Sigmoid colon (tissue), 6 donors: ENCODE measurements at regions not wholly inside any gene's neighbourhood (a gene's known extent, or its start where the extent isn't known, plus 50 kb on each side); places are given as distances from the start of the nearest gene placed in this dataset.
A peak's percentile ranks its signal among the peaks of the same experiment; 100 is the strongest.

Source experiments
- DNase-seq: peaks from one replicate; pipeline ENCODE4 v3.0.0-alpha.2; 2019
- H3K27ac ChIP-seq, 4 donors: fragments of 200-600 bp; sonication (generic); one replicate each; pipeline ENCODE4 v1.5.1; 2016 to 2019; ENCODE audit warnings: mild to moderate bottlenecking in 1 of 4
- H3K27me3 ChIP-seq, 3 donors: fragments of 200-600 bp; sonication (generic); one replicate each; pipeline ENCODE4 v1.5.1; 2019; ENCODE audit warnings: mild to moderate bottlenecking in 1 of 3
- H3K36me3 ChIP-seq, 4 donors: fragments of 200-600 bp; sonication (generic); one replicate each; pipeline ENCODE4 v1.5.1; 2016 to 2019
- H3K4me1 ChIP-seq, 4 donors: fragments of 200-600 bp; sonication (generic); one replicate each; pipeline ENCODE4 v1.5.1; 2017 to 2019
- H3K4me3 ChIP-seq, 4 donors: fragments of 200-600 bp; sonication (generic); one replicate each; pipeline ENCODE4 v1.5.1; 2017 to 2019; ENCODE audit warnings: mild to moderate bottlenecking in 2 of 4, moderate library complexity in 1 of 4
- H3K9me3 ChIP-seq, 4 donors: fragments of 200-600 bp in 3 of 4; sonication (generic) in 3 of 4; one replicate each; pipeline versions ENCODE4 v1.5.1 to v1.6.1; 2013 to 2019
- CTCF ChIP-seq, 4 experiments: fragments of 450-650 bp in 3 of 4; fragments of 200-600 bp in 1 of 4; IDR thresholded peaks; one replicate each; pipeline ENCODE4 v1.5.1; 2016 to 2019; ENCODE audit warnings: antibody characterized with exemption in 4 of 4, mild to moderate bottlenecking in 3 of 4, moderate library complexity in 2 of 4
- EP300 ChIP-seq, 4 donors: sonication (generic); formaldehyde crosslinking; IDR thresholded peaks; one replicate each; pipeline ENCODE4 v1.6.1; 2017; ENCODE audit warnings: antibody characterized with exemption in 4 of 4
- POLR2A ChIP-seq, 2 donors: fragments of 450-650 bp; IDR thresholded peaks; one replicate each; pipeline ENCODE4 v1.6.1; 2016; ENCODE audit warnings: antibody characterized with exemption in 2 of 2, mild to moderate bottlenecking in 2 of 2, moderate library complexity in 2 of 2
- POLR2AphosphoS5 ChIP-seq, 4 donors: sonication (generic); formaldehyde crosslinking; IDR thresholded peaks; one replicate each; pipeline ENCODE4 v1.6.1; 2017; ENCODE audit warnings: antibody characterized with exemption in 4 of 4
- WGBS, 2 donors: extraction: QIAGEN DNeasy Blood & Tissue Kit; methylation state at CpG; one replicate each; pipeline ENCODE4 v1.1.7; 2013; 5-methylcytosine and 5-hydroxymethylcytosine counted together
- intact Hi-C: fragments of 100-400 bp; cut with DNase I; formaldehyde crosslinking; loops from one replicate; pipeline ENCODE4 v1.15.1; 2023
- donor health status: healthy with polysubstance abuse.
- donor health status: healthy.

- Histone ChIP-seq H3K27ac (no peak overlapping the region), H3K27me3 (no peaks in the 10 kb centered on the region), H3K9me3 (no peaks in the 10 kb centered on the region), H3K4me3 (no peak overlapping the region), H3K36me3 (no peaks in the 10 kb centered on the region), H3K4me1 (peaks cover 0 to 11% (median 5%) of the 10 kb centered on the region in 4 donors)
- DNase-seq, result no peak
- intact Hi-C loops, result no loop called here
- TF ChIP-seq EP300 (IDR thresholded peaks at IDR 0.05) (no peak), CTCF (IDR thresholded peaks at IDR 0.05) (no peak), POLR2AphosphoS5 (IDR thresholded peaks at IDR 0.05) (no peak), POLR2A (IDR thresholded peaks at IDR 0.05) (no peak)
- 81 to 88% methylated on average over 10 of the region's 10 CpGs for WGBS, 2 donors
Measured at GRCh38 chr5:30878296-30878695, 315.2 kb upstream of the CDH6 start.

- no peak for DNase-seq
- WGBS, 2 donors, result 32 to 66% methylated on average over 10 of the region's 10 CpGs
- no peaks in the 10 kb centered on the region for H3K36me3 ChIP-seq
- peaks cover 0 to 11% (median 5%) of the 10 kb centered on the region in 4 donors for H3K4me1 ChIP-seq
- H3K27ac ChIP-seq, result peak overlapping the region in 3 of 4 donors; percentile 7 to 32 (median 10)
- H3K4me3 ChIP-seq, result no peak overlapping the region
- intact Hi-C loops, result no loop called here
- no peaks in the 10 kb centered on the region for H3K27me3 ChIP-seq
- no peaks in the 10 kb centered on the region for H3K9me3 ChIP-seq
- TF ChIP-seq POLR2AphosphoS5 (IDR thresholded peaks at IDR 0.05), result no peak
Measured at GRCh38 chr5:30874241-30875034, 319.0 kb upstream of the CDH6 start.

DNA sequence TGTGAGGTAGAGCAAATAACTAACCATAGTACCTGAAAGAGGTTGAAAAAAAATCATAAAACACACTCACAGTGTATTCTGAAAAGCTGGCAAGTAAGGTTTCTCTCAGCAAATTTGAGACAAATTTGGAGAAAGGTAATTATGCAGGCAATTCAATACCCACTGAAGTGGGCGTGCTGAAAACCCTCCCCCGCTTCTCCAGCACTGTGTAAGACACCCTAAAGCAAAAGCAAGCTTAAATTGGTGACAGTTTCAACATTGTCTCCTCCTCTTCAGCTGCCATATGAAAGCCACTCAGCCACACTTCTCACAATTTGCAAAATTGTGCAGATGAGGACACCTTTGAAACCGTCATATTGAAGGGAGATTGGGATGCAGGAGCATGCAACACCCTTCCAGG lies 322.3 kb upstream of the CDH6 start:
- WGBS, 2 donors, result 71 to 82% methylated on average over 3 of the region's 3 CpGs
- no peak for TF ChIP-seq POLR2A (IDR thresholded peaks at IDR 0.05)
- TF ChIP-seq CTCF (IDR thresholded peaks at IDR 0.05), result no peak
- TF ChIP-seq POLR2AphosphoS5 (IDR thresholded peaks at IDR 0.05), result no peak
- no peak for TF ChIP-seq EP300 (IDR thresholded peaks at IDR 0.05)
- H3K27me3 ChIP-seq, result no peaks in the 10 kb centered on the region
- DNase-seq, result no peak
- no peaks in the 10 kb centered on the region for H3K9me3 ChIP-seq
- peaks cover 0 to 11% (median 5%) of the 10 kb centered on the region in 4 donors for H3K4me1 ChIP-seq
- no peak overlapping the region for H3K4me3 ChIP-seq
- intact Hi-C loops, result no loop called here
- no peaks in the 10 kb centered on the region for H3K36me3 ChIP-seq
- no peak overlapping the region for H3K27ac ChIP-seq

- Histone ChIP-seq H3K4me1 (no peaks in the 10 kb centered on the region), H3K4me3 (no peak overlapping the region), H3K27ac (no peak overlapping the region), H3K9me3 (no peaks in the 10 kb centered on the region), H3K36me3 (no peaks in the 10 kb centered on the region), H3K27me3 (no peaks in the 10 kb centered on the region)
- DNase-seq, result no peak
- TF ChIP-seq CTCF (IDR thresholded peaks at IDR 0.05) (no peak), POLR2A (IDR thresholded peaks at IDR 0.05) (no peak), EP300 (IDR thresholded peaks at IDR 0.05) (no peak), POLR2AphosphoS5 (IDR thresholded peaks at IDR 0.05) (no peak)
- intact Hi-C loops, result no loop called here
Measured at GRCh38 chr5:30867711-30868110, 325.8 kb upstream of the CDH6 start.

DNA sequence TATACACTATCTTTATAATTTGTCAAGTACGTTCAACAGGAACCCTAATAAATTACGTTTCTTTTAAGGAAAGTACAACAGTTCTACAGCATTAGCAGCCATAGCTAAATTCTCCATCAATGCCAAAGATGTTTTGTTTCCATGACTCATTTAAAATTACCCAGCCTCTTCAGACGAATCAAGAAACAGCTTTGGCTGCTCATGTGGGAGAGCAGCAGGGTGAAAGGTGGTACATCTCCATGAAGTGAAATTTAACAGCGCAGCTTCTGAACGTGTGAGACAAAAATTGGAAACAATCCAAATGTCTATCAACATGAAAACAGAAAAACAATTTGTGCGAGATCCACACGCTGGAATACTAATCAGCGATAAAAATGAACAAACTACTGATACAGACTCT lies 327.3 kb upstream of the CDH6 start:
- H3K4me3 ChIP-seq, result no peak overlapping the region
- 85 to 89% methylated on average over 8 of the region's 8 CpGs for WGBS, 2 donors
- DNase-seq, result no peak
- H3K9me3 ChIP-seq, result no peaks in the 10 kb centered on the region
- H3K4me1 ChIP-seq, result no peaks in the 10 kb centered on the region
- H3K36me3 ChIP-seq, result no peaks in the 10 kb centered on the region
- no peaks in the 10 kb centered on the region for H3K27me3 ChIP-seq
- TF ChIP-seq EP300 (IDR thresholded peaks at IDR 0.05), result no peak
- no peak for TF ChIP-seq POLR2A (IDR thresholded peaks at IDR 0.05)
- no peak for TF ChIP-seq CTCF (IDR thresholded peaks at IDR 0.05)
- no peak for TF ChIP-seq POLR2AphosphoS5 (IDR thresholded peaks at IDR 0.05)
- no peak overlapping the region for H3K27ac ChIP-seq
- intact Hi-C loops, result no loop called here
